ENCODE measurements at regions not wholly inside any gene's neighbourhood (a gene's known extent, or its start where the extent isn't known, plus 50 kb on each side); places are given as distances from the start of the nearest gene placed in this dataset.

- no peak for TF ChIP-seq CTCF (optimal IDR thresholded peaks at IDR 0.05 in 1 of 3, IDR thresholded peaks at IDR 0.05 in 1 of 3, conservative IDR thresholded peaks at IDR 0.05 in 1 of 3; ENCODE audit: extremely low read depth in 1 of 3, insufficient read depth in 2 of 3, low read length in 3 of 3)
- no peak for TF ChIP-seq EZH2 (IDR thresholded peaks at IDR 0.05; ENCODE audit: low read length)
These were observed 178.2 kb upstream of the GOLIM4 start for GRCh38 chr3:168273917-168274316.

Data from keratinocyte (primary cell).